DMS79 treated with DMSO at 0.1 percent for 48 hours (cell line): ENCODE measurements at regions not wholly inside any gene's neighbourhood (a gene's known extent, or its start where the extent isn't known, plus 50 kb on each side); places are given as distances from the start of the nearest gene placed in this dataset.
"Not testable (repeated sequence)": the region's sequence is repeated elsewhere in the genome, so short reads cannot be mapped to it uniquely, and the experiment has no call there.

Experiments used
- DNase-seq: peaks from one replicate; lab custom pipeline; 2025; lab: John Stamatoyannopoulos, UW

DNA sequence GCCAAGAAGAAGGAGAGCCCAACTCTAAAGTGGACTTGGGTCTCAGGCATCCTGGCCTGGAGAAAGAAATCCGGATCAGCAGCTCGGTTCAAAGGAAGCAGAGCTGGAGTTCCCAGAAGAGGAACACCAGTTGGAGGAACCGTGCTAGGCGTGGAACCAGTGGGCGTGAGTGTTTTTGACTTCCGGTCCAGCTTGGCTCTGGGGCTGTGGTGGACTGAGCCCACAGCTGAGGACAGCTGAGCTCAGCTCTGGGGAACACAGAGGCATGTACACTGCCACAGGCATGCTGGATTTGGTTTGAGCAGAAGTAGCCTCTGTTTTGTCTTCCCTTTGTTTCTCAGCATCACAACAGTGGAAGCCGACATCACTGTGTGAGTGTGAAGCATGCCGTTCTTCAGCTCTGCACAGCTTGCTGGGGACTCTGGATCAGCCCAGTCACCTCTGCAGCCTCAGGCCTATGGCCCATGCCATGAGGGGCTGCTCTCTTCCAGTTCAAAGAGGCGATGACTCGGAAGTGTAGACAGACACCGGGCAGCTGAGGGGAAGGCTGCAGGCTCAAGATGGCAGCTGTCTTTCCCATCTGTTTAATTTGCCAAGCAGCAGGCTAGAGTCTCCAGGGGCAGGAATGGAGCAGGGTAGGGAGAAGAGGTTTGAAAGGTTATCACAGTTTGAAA is 185.8 kb upstream of the UBE3A start:
- no peak for DNase-seq

DNA sequence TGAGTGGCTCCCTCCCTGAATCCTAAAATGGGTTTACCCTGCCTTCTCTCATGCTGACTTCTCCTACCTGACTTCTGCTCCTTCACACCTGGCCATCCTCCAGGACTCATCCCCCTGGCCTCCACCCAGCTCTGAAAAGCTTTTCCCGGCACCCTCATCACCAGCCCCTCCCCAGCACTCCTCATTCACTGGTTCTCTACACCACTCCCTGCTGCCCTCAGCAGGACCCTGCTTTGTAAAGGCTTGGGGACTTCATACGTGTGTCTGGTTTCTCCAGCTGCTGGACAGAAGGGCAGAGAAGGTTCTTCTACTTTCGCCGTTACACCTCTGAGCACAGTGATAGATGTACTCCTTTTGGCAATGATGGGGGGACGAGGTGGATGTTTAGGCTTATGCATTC is 184.9 kb upstream of the UBE3A start:
- DNase-seq: no peak

DNA sequence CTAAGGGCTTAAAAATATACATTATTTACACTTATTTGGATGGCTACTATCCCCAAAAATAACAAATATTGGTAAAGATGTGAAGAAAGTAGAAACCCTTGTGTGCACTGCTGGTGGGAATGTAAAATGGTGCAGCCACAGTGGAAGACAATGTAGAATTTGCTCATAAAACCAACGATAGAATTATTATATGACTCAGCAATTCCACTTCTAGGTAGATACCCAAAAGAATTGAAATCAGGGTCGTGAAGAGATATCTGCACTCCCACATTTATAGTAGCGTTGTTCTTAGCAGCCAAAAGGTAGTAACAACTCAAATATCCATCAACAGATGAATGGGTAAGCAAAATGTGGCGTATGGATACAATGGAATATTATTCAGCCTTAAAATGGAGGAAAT is 181.6 kb upstream of the UBE3A start:
- no peak for DNase-seq

DNA sequence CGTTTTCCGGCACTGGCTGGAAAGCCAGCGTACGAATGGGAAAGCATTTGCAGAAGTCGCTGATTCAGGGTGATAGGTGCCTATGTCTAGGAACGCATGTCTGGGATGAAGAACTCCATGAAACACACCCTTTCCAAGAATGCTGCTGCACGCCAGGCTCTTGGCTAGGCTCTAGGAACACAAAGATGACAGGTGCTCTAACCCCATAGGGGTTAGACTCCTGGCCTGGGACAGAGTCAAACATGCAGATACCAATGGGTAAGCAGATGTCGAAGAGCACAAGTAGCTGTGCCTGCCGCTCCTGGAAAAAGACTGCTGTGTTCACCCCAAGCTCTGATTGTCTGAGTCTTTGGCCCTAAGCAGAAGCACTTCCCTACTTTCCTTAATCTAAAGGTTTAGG is 180.9 kb upstream of the UBE3A start:
- DNase-seq: no peak

DNA sequence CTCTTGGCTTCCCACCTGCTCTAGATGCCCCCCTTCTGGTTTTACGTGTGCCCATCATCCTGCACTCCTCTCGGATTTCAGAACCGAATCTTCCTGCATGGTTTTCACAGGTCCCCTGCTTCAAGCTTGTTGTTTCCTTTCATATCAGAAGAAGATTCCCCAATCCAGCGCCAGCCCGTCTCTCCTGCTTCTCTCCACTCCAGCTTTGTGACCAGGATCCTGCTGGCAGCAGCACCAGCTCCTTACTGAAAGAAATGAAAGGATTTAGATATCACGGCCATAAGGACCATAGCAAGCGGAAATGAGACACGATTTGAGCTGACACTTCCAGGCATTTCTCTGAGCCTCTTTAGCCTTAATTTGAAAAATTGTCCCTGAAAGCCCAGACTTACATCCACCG is 180.3 kb upstream of the UBE3A start:
- no peak for DNase-seq

DNA sequence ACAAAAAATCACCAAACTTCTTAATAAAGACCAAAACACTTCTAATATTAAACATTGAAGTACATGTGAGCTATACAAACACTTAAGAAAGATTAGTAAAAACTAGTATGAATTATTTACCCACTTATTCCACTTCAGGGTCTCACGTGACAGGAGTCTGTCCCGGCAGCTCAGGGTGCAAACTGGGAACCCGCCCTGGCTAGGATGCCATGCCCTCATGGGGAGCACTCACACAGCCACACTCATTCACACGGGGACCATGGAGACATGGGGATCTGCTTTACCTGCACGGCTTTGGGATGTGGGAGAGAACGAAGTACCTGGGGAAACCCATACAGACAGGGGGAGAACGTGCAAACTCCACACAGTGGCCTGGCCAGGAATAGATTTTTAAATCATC is 179.3 kb upstream of the UBE3A start:
- no peak for DNase-seq

DNA sequence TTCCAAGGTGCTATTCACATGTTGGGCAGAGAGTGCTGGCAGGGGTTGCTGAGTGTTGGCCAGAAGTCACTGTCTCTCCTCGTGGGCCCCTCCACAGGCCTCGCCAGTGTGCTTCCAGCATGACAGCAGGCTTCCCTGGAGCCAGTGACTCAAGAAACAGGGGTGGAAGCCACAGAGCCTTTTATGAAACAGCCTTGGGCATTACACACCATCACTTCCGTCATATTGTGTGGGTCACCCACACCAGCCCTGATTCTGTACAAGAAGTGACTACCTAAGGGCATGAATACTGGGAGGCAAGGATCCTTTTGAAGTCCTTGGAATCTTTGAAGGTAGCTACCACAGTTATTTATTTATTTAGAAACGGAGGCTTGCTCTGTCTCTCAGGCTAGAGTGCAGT is 177.6 kb upstream of the UBE3A start:
- DNase-seq: no peak

DNA sequence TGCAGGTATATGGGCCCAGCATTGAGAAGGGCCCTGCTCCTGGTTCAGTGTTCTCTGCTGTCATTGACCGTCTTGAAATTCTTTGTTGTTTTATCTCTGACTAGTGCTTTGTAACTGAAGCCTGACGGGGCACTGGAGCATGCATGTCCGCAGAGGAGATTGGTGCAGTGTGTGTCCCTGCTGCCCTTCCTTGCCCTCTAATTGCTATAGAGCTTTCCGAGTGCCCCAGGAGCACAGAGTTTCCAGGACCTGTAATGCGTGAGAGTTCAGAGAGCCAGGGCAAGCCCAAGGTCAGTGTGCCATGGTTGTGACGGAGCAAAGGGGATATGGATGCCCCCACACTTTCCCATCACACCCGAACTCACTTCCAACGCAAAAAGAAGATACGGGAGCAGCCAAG is 174.3 kb upstream of the UBE3A start:
- DNase-seq: no peak

DNA sequence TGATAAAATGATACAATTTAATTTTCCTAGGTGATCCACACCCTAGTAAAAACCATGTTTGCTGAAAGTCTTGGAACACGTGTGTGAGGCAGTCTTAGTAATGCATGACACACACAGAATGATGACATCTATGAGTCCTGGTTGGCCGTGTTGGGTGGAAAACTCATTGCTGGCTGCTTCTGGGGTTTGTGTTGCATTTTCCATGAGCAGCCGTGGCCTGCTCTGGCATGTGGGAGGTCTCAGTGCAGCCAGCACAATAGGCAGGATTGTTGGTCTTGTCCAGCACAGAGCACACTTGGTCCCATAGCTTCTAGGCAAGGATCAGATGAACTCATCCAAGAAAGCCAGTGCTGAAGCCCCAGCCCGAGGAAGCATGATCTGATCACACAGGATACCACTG is 172.8 kb upstream of the UBE3A start:
- no peak for DNase-seq

DNA sequence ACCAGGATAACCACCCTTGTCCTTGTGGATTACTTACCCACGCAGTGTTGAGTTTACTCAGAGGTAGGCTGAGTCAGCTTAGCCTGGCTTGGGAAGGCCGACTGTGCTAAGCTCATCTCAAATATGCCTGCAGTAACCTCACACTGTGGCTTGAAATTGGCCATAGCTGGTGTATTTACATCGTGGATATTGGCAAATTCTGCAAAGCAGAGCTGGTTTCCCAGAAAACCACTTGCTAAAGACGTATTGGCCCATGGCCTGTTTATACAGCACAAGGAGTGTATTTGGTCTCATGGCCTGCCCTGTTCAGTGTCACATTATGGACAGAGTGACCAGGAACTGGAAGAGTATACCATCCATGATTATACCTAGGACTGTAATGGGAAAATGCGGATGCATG is 170.5 kb upstream of the UBE3A start:
- DNase-seq: no peak

DNA sequence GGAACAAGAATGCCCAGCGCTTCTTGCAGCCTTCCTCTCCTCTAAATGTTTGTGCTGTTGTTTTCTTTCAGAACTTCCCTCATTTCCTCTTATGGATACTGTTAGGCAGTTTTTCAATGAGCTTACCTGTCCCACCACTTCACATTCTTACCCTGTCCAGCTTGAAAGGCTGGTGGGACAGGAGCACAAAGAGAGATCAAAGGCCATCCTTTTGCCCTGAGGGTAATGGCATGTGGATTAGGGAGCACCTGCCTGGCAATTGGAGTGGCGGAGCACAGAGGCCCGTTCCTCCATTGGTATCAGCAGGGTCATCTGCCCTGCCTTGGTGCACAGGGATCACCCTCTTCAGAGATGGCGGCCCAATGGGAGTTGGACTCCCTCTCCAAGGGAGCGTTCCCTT is 170.1 kb upstream of the UBE3A start:
- no peak for DNase-seq

DNA sequence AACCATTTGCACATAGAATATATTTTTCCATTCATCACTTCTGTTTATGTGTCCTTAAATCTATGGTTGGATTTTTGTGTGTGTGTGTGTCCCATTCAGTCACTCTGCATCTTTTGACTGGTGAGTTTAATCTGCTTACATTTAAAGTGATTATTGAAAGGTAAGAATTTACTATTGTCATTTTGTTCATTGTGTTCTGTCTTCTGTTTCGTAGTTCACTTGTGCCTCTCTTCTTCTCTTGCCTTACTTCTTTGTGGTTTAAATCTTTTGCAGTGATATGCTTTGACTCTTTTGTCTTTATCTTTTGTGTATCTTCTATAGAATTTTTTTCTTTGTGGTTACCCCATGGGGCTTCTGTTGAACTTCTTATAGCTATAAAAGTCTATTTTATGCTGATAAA is 166.3 kb upstream of the UBE3A start:
- DNase-seq: no peak

DNA sequence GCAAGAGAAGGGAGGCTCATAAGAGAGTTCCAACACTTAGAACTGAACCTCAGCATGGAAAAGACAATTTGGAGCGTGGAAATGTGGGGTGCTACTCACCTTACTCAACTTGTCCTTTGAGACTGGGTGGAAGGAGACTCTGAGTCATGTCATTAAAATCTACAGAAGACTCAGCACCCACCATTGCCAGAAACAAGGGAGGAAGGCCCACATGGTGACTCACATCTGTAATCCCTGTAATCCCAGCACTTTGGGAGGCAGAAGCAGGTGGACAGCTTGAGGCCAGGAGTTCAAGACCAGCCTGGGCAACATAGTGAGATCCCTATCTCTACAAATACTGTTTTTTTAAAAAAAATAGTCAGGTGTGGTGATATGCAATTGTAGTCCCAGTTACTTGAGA is 161.9 kb upstream of the UBE3A start:
- no peak for DNase-seq

DNA sequence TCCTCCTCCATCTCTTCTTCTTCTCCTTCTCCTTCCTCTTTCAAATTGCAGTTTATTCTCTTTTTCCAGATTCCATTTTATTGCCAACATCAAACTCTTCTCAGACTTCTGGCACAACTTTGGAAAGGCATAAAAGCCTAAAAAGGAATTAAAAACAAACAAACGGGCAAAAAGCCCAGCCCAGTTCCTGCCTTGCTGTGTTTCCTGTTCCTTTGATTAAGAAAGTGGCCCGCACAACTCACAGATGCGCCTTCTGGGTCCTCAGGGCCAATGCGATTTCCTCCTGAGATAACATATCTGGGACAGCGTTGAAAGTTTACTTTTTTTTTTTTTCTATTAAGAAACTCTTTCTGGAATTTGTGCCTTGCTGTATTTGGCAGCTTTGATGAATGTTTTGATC is 158.7 kb upstream of the UBE3A start:
- no peak for DNase-seq

DNA sequence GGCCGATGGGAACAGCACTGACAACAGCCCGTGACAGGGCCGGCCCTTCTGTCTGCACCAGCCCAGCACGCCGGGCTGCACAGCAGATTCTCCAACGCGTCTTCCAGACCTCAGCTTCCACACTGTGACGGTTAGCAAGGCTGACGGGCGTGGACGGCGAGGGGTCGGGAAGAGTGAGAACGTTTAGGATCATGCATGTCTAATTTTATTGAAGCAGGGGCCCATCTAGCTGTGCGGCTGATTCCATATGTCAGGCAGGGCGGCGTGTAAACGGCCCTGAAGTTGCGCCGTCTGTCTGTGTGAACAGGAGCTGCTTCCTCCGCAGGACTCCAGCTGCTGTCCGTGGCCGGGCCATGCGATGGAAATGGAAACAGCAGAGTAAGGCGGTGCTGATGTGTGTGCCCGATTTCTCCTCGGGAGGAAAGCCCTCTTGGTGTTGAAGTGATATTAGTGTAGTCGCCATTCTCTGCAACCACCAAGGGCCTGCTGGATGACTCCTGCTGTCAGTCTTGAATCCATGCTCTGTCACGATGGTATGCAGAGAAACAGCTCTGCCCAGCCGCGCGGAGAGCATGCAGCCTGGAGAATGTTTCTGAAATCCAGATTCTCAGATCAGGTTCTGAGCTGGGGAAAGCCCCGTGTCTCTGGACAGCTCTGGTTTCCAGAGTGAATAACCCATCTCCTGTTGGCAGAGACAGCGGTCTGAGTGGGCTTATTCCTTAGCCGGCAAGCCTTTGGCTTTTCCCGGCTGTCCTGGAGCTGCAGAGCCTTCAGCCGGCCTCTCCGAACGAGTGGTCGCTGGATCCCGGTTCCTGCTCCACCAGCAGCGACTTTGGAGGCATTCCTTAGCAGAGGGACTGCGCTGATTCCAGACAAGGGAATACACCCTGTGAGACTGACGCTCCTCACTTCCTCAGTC is 158.1 kb upstream of the UBE3A start:
- DNase-seq: no peak

DNA sequence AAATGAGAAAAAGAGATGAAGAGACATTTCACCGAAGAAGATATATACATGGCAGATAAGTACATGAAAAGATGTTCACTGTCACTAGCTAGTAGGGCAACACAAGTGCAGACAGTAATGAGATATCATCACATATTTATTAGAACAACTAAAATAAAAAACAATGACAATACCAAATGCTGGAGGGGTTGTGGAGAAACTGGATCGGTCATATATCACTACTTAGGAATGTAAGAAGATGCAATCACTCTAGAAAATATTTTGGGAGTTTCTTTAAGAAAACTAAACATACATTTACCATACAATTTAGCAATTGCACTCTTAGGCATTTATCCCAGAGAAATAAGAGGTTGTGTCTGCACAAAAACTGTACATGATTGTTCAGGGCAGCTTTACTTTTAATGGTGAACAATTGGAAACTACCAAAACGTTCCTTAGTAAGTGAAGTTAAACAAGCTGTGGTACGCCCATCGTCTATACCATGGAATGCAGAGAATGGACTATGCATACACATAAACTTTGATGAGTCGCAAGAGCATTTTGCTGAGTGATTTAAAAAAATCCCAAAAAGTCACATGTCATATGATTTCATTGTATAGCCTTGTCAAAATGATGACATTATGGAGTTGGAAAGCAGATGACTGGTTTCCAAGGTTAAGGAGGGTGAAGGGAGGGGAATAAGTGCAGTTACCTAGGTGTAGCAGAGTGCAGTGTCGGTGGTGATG is 149.0 kb upstream of the UBE3A start:
- no peak for DNase-seq

DNA sequence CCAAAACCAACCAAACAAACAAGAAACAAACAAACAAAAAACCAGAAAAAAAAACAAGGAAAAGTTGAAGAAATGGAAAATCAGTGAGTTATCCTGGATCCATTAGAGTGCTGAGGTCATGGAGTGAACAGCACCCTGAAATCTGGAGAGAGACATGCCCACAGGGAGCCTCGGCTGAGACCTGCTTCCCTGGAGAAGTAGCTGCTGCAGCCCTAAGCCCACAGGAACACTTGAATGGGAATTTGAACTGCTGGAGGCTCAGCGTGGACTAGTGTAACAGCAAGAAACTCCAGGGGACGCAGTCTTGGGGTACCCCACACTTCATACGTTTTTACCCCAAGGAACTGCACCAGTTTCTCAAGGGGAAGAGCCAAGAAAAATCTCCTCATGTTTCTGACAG is 144.1 kb upstream of the UBE3A start:
- no peak for DNase-seq

DNA sequence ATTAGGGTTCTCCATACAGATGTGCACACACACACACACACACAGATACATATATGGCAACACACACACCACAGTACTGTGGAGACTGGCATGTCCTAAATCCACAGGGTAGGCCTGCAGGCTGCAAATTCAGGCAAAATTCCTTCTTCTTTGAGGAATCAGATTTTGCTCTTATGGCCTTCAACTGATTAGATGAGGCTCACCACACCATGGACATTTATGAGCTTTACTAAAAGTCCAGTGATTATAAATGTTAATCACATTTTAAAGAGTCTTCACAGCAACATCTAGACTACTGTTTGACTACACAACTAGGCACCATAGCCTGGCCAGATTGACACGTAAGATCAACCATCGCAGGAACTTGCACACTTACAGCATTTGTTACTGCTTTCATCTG is 140.3 kb upstream of the UBE3A start:
- DNase-seq: no peak

DNA sequence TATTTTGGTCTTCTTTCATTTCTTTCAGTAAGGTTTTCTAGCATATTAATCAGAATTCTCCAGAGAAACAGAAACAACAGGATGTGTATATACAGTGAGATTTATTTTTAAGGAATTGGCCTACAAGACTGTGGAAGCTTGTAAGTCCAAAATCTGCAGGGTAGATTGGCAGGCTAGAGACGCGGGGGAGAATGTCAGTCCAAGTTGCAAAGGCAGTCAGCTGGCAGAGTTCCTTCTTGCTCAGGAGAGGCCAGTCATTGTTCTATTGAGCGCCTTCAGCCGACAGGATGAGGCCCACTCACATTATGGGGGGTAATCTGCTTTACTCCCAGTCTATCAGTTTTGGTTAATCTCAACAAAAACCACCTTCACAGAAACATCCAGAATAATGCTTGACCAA is 133.4 kb upstream of the UBE3A start:
- DNase-seq: no peak

DNA sequence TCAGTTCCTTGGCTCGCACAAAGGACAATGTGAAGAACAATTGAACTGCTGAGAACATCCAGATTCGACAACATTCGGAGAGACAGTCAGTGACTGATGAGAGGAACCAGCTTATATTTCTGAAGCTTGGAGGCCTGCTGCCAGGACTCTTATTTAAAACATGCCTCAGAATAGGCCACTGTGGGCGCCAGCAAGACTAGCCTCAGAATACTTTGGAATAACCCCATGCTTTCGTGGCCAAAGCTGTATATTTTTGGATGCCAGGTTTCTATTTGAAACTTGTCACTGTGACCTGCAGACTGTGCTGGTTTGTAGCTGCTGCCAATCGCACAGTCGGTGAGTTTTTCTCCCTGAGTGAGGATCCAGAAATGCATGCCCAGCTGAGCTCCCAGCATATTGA is 129.9 kb upstream of the UBE3A start:
- DNase-seq: no peak

DNA sequence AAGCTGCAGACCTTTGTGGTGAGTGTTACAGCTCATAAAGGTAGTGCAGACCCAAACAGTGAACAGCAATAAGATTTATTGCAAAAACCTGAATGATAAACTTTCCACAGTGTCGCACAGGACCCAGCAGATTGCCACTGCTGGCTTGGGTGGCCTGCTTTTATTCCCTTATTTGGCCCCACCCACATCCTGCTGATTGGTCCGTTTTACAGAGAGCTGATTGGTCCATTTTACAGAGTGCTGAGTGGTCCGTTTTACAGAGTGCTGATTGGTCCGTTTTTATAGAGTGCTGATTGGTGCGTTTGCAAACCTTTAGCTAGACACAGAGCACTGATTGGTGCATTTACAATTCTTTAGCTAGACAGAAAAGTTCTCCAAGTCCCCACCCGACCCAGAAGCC is 127.7 kb upstream of the UBE3A start:
- DNase-seq: not testable (repeated sequence)

DNA sequence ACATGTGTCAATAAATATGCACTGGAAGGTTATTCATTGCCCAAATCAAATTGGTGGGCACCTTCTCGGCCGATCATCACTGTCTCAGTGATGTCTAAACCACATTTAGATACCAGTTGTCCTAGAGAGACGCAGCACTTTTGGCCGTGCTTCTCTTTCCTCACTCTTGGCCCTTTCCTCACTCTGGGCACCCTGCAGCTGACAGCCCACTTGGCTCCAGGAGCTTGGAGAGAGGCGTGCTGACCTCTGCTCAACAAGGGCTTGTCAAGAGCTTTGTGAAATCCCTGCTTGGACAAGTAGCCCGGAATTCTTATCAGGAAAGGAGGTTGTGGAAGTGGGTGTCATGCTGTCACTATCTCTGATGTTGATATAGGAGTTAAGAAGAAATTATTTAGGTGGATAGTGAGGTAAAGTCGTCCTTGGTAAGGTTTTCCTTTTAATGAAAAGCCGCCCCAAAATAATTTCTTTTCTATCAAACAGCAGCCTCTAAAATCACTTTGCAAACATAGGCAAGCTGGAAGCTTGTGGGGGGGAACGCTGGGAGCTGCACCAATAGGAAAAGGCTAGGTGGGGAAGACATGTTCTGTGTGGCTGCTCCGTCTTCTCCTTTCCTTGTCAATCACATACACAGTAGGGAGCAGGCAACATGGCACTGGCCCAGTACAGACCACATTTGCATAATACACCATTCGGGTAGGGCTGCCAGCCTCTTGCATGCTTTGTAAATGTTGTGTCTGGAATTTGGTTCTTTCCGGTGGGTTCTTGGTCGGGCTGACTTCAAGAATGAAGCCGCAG is 126.8 kb upstream of the UBE3A start:
- DNase-seq: no peak
